Neuron (in vitro differentiated cells): ENCODE measurements at regions not wholly inside any gene's neighbourhood (a gene's known extent, or its start where the extent isn't known, plus 50 kb on each side); places are given as distances from the start of the nearest gene placed in this dataset.

Experiments
- H2AFZ ChIP-seq: one replicate; pipeline ENCODE4 v1.6.1; 2013; ENCODE audit warnings: low read depth, mild to moderate bottlenecking, inconsistent platforms, low read length, moderate library complexity
- H3K27me3 ChIP-seq: one replicate; pipeline ENCODE4 v1.6.1; 2013; ENCODE audit warnings: low read length; ENCODE audit not compliant: insufficient read depth
- H3K36me3 ChIP-seq: one replicate; pipeline ENCODE4 v1.6.1; 2013; ENCODE audit warnings: low read length; ENCODE audit not compliant: insufficient read depth
- H3K4me1 ChIP-seq: one replicate; pipeline ENCODE4 v1.6.1; 2013; ENCODE audit warnings: low read length; ENCODE audit not compliant: insufficient read depth
- H3K4me3 ChIP-seq: 2 replicates; pipeline ENCODE4 v1.5.1; 2013; ENCODE audit warnings: mild to moderate bottlenecking, low read length, moderate library complexity
- H3K9me3 ChIP-seq: one replicate; pipeline ENCODE4 v1.6.1; 2013; ENCODE audit warnings: low read length

GRCh38 chr21:16968436-16968835 is 544.4 kb upstream of the CXADR start:
- no peak overlapping the region for H3K4me3 ChIP-seq
- no peaks in the 10 kb centered on the region for H3K4me1 ChIP-seq
- no peaks in the 10 kb centered on the region for H3K36me3 ChIP-seq
- H3K9me3 ChIP-seq = peaks cover 2% of the 10 kb centered on the region
- no peaks in the 10 kb centered on the region for H3K27me3 ChIP-seq
- H2AFZ ChIP-seq = no peak overlapping the region

GRCh38 chr21:16969636-16970035 is 543.2 kb upstream of the CXADR start:
- no peaks in the 10 kb centered on the region for H3K4me1 ChIP-seq
- H2AFZ ChIP-seq = no peak overlapping the region
- H3K4me3 ChIP-seq = no peak overlapping the region
- H3K27me3 ChIP-seq = no peaks in the 10 kb centered on the region
- no peaks in the 10 kb centered on the region for H3K36me3 ChIP-seq
- H3K9me3 ChIP-seq = peaks cover 2% of the 10 kb centered on the region

- Histone ChIP-seq H3K27me3 (no peaks in the 10 kb centered on the region), H3K4me3 (no peak overlapping the region), H3K9me3 (peaks cover 2% of the 10 kb centered on the region), H3K4me1 (peaks cover 15% of the 10 kb centered on the region), H3K36me3 (no peaks in the 10 kb centered on the region), H2AFZ (no peak overlapping the region)
Observed at GRCh38 chr21:16974060-16974459, 538.8 kb upstream of the CXADR start.

GRCh38 chr21:16976193-16976592 is 536.6 kb upstream of the CXADR start:
- Histone ChIP-seq H3K4me3 (no peak overlapping the region), H3K36me3 (no peaks in the 10 kb centered on the region), H3K27me3 (no peaks in the 10 kb centered on the region), H2AFZ (peak overlapping the region; percentile 39), H3K9me3 (peaks cover 2% of the 10 kb centered on the region), H3K4me1 (peaks cover 15% of the 10 kb centered on the region)

GRCh38 chr21:16978309-16978895 is 534.4 kb upstream of the CXADR start:
- no peaks in the 10 kb centered on the region for H3K27me3 ChIP-seq
- peaks cover 15% of the 10 kb centered on the region for H3K4me1 ChIP-seq
- H2AFZ ChIP-seq = no peak overlapping the region
- no peaks in the 10 kb centered on the region for H3K36me3 ChIP-seq
- H3K9me3 ChIP-seq = no peaks in the 10 kb centered on the region
- H3K4me3 ChIP-seq = no peak overlapping the region

- no peaks in the 10 kb centered on the region for H3K36me3 ChIP-seq
- H3K4me3 ChIP-seq = no peak overlapping the region
- no peaks in the 10 kb centered on the region for H3K27me3 ChIP-seq
- H2AFZ ChIP-seq = no peak overlapping the region
- peaks cover 15% of the 10 kb centered on the region for H3K4me1 ChIP-seq
- H3K9me3 ChIP-seq = no peaks in the 10 kb centered on the region
Observed at GRCh38 chr21:16979574-16979973, 533.3 kb upstream of the CXADR start.

GRCh38 chr21:16983420-16983819 is 529.4 kb upstream of the CXADR start:
- Histone ChIP-seq H3K4me3 (no peak overlapping the region), H3K9me3 (no peaks in the 10 kb centered on the region), H2AFZ (no peak overlapping the region), H3K36me3 (no peaks in the 10 kb centered on the region), H3K27me3 (no peaks in the 10 kb centered on the region), H3K4me1 (no peaks in the 10 kb centered on the region)

- H2AFZ ChIP-seq = no peak overlapping the region
- no peak overlapping the region for H3K4me3 ChIP-seq
- no peaks in the 10 kb centered on the region for H3K27me3 ChIP-seq
- no peaks in the 10 kb centered on the region for H3K4me1 ChIP-seq
- no peaks in the 10 kb centered on the region for H3K36me3 ChIP-seq
- no peaks in the 10 kb centered on the region for H3K9me3 ChIP-seq
Observed at GRCh38 chr21:16992448-16992847, 520.4 kb upstream of the CXADR start.

GRCh38 chr21:16993416-16994038 is 519.3 kb upstream of the CXADR start:
- no peak overlapping the region for H2AFZ ChIP-seq
- no peaks in the 10 kb centered on the region for H3K36me3 ChIP-seq
- no peak overlapping the region for H3K4me3 ChIP-seq
- no peaks in the 10 kb centered on the region for H3K9me3 ChIP-seq
- no peaks in the 10 kb centered on the region for H3K4me1 ChIP-seq
- no peaks in the 10 kb centered on the region for H3K27me3 ChIP-seq

GRCh38 chr21:17002594-17003257 is 510.1 kb upstream of the CXADR start:
- H3K4me3 ChIP-seq = no peak overlapping the region
- H2AFZ ChIP-seq = peak overlapping the region; percentile 85
- H3K27me3 ChIP-seq = no peaks in the 10 kb centered on the region

GRCh38 chr21:17003258-17003615 is 509.6 kb upstream of the CXADR start:
- H3K9me3 ChIP-seq = no peaks in the 10 kb centered on the region
- H2AFZ ChIP-seq = peak overlapping the region; percentile 85
- H3K4me1 ChIP-seq = peaks cover 41% of the 10 kb centered on the region
- H3K4me3 ChIP-seq = no peak overlapping the region
- no peaks in the 10 kb centered on the region for H3K27me3 ChIP-seq
- H3K36me3 ChIP-seq = no peaks in the 10 kb centered on the region

More at GRCh38 chr21:17002594-17003257, 510.1 kb upstream of the CXADR start:
- H3K36me3 ChIP-seq = no peaks in the 10 kb centered on the region
- H3K9me3 ChIP-seq = no peaks in the 10 kb centered on the region
- peaks cover 41% of the 10 kb centered on the region for H3K4me1 ChIP-seq

- Histone ChIP-seq H3K27me3 (no peaks in the 10 kb centered on the region), H3K4me3 (no peak overlapping the region), H3K4me1 (peaks cover 41% of the 10 kb centered on the region)
Observed at GRCh38 chr21:17003763-17004373, 509.0 kb upstream of the CXADR start.

GRCh38 chr21:17032141-17032655 is 480.6 kb upstream of the CXADR start:
- Histone ChIP-seq H3K27me3 (no peaks in the 10 kb centered on the region), H3K4me3 (no peak overlapping the region), H2AFZ (no peak overlapping the region)

More at GRCh38 chr21:17003763-17004373, 509.0 kb upstream of the CXADR start:
- Histone ChIP-seq H3K9me3 (no peaks in the 10 kb centered on the region), H2AFZ (peak overlapping the region; percentile 85), H3K36me3 (no peaks in the 10 kb centered on the region)

More at GRCh38 chr21:17032141-17032655, 480.6 kb upstream of the CXADR start:
- Histone ChIP-seq H3K36me3 (no peaks in the 10 kb centered on the region), H3K4me1 (no peaks in the 10 kb centered on the region), H3K9me3 (peaks cover 2% of the 10 kb centered on the region)
